SH-SY5Y (cell line): ENCODE measurements at regions not wholly inside any gene's neighbourhood (a gene's known extent, or its start where the extent isn't known, plus 50 kb on each side); places are given as distances from the start of the nearest gene placed in this dataset.

Source experiments
- GATA2 ChIP-seq: IDR thresholded peaks from 2 replicates; pipeline ENCODE4 v1.6.1; 2011; ENCODE audit warnings: mild to moderate bottlenecking, low read depth, low read length
- GATA3 ChIP-seq: IDR thresholded peaks from 2 replicates; pipeline ENCODE4 v1.6.1; 2011; ENCODE audit warnings: low read depth, mild to moderate bottlenecking, low read length, moderate library complexity

DNA sequence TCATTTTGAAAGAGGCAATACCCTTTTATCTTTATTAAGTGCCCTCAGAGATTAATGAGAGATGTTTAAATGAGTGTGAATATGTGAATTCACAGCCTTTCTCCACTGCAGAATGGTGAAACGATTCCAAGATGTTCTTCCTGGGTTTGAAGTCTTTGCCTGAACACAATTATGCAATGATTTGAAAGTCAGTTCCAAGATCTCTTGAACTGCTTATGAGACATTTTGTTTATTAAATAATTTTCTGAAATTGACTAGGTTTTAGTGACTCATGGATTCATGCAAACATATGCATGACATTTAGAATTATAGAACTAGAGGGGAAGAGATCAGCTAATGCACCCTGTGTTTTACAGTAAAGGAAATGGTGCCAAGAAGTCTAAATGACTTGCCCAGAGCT is 118.1 kb upstream of the SLC38A2 start:
- TF ChIP-seq GATA3 (no peak), GATA2 (no peak)

DNA sequence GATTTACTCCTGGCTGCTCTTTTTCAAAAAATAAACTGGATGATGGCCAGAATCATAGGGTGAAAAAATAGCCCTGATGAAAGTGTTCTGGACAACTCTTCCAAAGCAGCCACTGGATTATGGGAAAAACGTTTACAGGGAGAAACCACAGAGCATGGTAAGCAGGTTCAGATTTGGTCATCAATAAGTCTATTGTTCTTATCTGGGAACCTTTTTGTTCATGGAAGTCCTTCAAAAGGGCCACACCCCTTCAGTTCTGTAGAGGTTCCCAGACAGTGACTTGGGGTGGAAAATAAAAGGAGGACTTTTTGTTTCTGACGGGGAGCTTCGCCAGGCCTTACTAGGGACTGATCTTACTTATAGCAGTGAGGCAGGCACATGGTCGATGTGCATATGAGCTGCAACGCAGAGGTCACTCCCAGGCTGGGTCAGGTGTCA is 117.4 kb upstream of the SLC38A2 start:
- TF ChIP-seq GATA2: no peak
- no peak for TF ChIP-seq GATA3

DNA sequence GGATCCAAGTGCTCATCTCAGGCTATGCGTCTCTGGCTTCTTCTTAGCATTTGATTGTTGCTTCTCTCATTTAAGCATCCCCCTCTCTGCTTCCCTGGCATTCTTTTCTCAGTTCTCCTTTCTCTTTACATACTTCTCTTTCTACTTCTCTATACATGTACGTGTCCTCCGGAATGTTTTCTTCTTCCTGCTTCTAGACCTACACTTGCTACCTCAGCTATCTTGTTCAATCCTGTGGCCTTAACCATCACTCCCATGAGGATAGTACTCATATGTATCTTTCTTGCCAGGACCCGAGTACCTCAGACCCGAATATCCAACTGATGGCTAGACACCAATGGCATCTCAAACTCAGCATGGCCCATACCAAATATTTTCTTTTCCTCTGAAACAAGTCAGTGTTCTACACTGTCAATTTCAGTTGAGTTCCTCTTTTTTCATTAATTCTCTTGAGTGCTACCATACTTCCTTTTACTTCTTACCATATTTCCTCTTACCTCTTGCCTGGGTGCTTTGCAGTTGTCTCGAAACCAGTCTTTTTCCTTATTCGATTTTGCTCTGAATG is 115.1 kb upstream of the SLC38A2 start:
- TF ChIP-seq GATA3: no peak
- no peak for TF ChIP-seq GATA2

DNA sequence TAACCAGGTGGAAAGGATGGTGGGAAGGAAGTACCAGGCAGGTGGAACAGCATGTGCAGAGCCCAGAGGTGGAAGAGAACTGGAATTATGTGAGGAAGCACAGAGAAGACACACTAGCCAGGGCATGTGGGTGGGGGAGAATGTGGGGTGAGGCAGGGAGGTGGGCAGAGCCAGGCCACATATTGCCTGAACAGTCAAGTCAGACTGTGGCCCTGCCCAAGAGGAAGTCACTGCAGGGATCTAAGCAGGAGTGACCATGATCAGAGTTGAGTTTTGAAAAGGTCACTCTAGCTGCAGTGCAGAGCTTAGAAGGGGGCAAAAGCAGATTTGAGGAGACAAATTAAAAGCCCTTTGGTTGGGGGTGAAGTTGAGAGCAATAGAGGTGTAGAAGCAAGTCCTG is 114.0 kb upstream of the SLC38A2 start:
- TF ChIP-seq GATA2 (no peak), GATA3 (no peak)

DNA sequence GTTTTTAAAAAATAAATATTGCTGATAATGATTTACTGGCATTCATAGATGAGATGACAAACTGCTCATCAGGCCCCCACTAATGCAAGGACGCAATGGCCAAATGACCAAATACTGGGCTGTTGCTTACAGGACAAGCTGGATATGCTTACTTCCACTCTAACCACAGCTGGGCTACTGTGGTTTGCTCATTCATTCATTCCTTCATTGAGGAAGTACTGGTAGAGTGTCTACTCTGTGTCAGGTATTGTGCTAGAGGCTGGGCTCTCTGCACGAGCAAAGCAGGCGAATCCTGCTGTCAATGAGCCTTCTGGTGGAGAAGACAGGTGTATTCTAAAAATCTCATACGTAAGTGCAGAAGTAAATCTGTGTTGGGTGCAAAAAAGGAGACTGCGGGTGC is 113.3 kb upstream of the SLC38A2 start:
- no peak for TF ChIP-seq GATA3
- no peak for TF ChIP-seq GATA2

DNA sequence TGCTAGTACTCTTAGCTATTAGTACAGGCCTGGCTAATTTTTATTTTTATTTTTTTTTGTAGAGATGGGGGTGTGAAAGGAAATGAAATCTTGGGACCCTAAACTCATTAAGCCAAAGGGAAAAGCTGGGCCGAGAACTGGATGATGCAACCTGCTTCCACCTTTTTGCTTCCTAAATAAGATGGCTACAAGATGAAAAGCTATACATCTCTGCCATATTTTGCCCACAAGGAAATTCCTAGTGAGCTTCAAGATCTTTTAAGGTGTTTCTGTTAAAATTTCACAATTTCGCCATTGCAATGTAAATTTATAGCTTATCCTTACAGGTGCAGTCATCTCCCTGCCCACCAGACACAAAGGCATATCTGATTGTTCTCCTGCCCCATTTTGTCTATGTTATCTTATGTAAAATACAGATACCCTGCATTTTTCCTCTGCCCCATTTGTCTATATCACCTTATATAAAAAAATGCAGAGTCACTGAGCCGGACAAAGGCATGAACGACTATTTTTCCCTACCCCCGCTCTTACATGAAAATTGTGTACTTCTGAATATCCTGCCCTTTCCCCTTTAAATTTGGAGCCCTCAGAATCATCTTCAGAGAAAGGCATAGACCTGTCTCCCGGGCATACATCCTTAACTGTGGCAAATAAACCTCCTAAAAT is 112.0 kb upstream of the SLC38A2 start:
- no peak for TF ChIP-seq GATA3
- no peak for TF ChIP-seq GATA2

DNA sequence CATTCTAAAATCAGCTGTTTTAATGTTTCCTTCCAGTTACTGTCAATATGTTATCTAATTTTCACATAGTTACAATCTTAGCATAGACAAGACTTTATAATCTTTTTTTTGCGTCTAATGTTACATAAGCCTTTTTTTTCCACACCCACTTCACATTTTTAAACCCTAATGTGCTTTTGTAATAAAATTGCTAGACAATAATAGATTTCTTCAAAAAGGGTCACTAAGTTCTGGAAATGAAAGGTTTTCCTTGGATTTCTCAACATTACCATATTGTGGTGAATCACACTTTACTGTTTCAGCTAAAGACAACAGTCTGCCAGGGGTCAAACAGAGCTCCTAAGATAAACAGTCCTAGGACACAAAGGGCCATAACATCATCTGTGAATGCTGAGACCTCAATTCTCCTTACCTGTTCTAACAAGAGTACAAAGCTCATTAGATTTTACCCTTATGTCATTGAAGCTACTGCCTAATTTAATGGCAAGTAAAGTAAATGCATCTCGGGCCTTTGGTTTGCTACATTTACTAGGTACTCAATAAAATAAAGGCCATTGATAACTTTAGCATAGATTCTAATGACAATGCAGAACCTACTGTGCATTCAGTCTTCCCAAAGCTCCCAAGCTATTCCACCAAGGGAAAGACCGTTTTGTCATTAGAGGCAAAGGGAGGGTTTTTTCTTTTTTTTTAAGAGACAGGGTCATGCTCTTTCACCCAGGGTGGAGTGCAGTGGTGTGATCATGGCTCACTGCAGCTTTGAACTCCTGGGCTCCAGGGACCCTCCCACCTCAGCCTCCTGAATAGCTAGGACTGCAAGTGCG is 111.2 kb upstream of the SLC38A2 start:
- TF ChIP-seq GATA3 (no peak), GATA2 (no peak)

DNA sequence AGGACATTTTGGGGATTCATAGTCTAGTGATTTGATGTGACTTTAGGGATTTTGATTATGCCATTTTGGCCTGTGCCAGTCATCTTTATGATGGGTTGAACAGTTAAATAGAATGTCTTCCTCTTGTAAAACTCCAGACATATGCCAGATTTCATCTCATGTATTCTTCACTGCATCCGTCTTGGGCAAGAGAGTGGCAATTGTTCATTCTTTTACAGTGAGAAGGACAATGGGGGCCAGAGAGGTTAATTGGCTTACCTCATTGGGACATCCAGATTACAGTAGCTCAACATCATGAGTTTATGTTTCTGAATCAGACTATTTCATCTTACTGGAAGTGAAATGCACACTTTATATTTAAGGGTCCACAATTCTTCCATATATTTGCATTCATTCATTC is 108.2 kb upstream of the SLC38A2 start:
- TF ChIP-seq GATA2 (no peak), GATA3 (no peak)

DNA sequence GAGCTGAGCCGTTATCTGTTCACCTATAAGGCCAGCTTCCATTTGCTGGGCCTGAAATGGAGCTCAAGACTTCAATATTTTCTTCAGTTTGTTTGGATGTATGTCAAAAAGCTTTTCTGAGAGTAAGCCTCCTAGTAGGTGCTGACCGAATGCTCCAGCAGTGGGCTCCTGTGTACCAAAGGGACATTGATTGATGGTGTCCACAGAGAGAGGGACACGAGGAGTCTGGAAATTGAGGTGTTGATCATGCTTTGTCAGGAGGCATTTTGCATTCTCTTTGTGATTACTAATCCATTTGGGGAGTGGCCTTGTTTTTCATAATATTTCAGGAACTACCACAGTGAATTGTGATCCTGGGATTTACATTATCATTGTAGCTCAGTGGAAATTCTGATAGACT is 107.7 kb upstream of the SLC38A2 start:
- TF ChIP-seq GATA3: no peak

DNA sequence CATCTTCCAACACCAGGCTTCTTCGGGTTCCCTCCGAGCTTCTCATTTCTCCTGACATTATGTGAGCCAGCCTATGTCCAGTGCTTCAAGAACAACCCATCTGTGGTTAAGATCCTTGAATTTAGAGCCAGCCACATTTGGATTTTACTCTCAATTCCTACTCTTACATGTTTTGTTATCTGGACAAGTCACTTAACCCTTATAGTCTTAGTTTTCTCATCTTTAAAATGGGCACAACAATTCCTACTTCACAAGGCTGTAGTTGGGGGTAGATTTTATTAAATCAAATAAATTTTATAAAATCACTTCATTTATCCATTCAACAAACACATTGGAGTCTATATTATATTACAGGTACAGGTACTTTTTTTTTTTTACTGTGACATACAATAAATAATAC is 105.5 kb upstream of the SLC38A2 start:
- TF ChIP-seq GATA2: no peak
- TF ChIP-seq GATA3: no peak

DNA sequence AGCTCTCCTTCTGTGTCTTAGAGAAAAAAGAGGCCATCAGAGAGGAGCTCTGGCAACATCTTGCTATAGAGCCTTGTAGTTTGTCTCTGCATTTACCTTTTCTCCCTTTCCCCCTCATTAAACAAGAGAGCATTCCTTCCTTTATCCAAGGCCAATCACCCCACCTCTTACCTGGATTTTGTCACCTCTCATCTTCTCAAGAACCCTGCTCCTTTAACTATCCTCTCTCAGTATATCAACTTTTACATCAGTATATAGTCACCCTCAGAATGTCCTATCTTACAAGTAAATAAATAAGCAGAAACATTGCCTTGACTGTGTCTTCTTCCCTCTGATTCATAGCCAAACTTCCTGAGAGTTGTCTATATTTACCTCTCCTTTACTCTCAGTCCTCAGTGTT is 105.0 kb upstream of the SLC38A2 start:
- TF ChIP-seq GATA2: no peak
- no peak for TF ChIP-seq GATA3

DNA sequence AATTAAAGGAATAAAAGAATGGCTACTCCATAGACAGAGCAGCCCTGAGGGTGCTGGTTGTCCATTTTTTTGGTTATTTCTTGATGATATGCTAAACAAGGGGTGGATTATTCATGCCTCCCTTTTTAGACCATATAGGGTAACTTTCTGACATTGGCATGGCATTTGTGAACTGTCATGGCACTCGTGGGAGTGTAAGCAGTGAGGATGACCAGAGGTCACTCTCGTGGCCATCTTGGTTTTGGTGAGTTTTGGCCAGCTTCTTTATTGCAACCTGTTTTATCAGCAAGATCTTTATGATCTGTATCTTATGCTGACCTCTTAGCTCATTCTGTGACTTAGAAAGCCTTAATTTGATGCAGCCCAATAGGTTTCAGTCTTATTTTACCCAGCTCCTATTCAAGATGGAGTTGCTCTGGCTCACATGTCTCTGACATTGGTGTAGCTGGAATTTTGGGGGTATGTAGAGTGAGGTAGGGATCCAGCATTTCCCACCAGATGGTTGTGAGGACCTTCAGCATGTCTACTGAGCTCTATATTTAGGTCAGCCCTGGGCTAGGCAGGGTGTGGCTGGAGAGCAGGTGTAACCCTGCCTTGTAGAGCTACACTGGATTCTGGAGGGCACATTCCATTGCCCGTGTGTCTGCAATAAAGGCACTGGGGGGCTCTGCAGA is 103.5 kb upstream of the SLC38A2 start:
- TF ChIP-seq GATA2: no peak
- TF ChIP-seq GATA3: no peak

DNA sequence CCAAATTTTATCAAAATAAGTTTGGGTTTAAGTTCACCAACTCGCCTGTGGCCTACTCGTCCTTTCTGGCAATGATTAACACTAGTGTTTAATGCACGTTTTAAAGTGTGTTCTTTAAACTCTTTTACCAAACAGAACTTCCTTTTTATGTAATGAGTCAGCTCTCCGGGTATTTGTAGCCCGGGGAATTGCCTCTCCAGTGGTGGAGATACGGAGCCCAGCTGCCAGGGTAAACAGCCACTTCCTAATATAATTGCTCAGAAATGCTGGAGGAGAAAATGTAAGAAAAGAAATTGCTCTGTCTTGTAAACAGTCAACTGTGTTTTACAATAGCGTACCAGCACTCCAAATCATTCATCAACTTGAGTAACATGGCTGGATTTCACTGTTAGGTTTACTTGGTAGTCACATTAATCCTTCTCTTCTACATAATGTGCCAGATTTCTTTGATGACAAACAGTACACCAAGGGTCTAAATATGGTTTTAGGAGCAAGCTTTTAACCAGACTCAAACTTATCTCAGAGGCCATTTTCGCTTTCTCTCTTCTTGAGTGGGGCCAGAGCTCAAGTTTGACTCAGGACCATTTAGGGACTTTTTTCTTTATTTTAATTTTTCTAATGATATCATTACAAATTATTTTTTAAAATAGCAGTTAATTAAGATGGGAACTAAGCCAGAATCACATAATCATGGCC is 101.2 kb upstream of the SLC38A2 start:
- TF ChIP-seq GATA3 (no peak), GATA2 (no peak)
